Transverse colon (tissue), 3 donors: ENCODE measurements at regions not wholly inside any gene's neighbourhood (a gene's known extent, or its start where the extent isn't known, plus 50 kb on each side); places are given as distances from the start of the nearest gene placed in this dataset.

Experiments
- CTCF ChIP-seq, 5 experiments: fragments of 200-600 bp in 3 of 5; fragments of 450-650 bp in 2 of 5; sonication (generic) in 3 of 5; IDR thresholded peaks; 1 replicate in 2 of 5; 2 replicates in 3 of 5; pipeline ENCODE4 v1.5.1; 2016 to 2017; ENCODE audit warnings: antibody characterized with exemption in 5 of 5, inconsistent platforms in 3 of 5, mild to moderate bottlenecking in 2 of 5, moderate library complexity in 1 of 5
- EP300 ChIP-seq: sonication (generic); formaldehyde crosslinking; IDR thresholded peaks from one replicate; pipeline ENCODE4 v1.6.1; 2017; ENCODE audit warnings: antibody characterized with exemption, low read depth
- POLR2A ChIP-seq: fragments of 450-650 bp; IDR thresholded peaks from one replicate; pipeline ENCODE4 v1.6.1; 2016; ENCODE audit warnings: antibody characterized with exemption, mild to moderate bottlenecking, moderate library complexity

- no peak for TF ChIP-seq CTCF (IDR thresholded peaks at IDR 0.05)
- no peak for TF ChIP-seq EP300
- no peak for TF ChIP-seq POLR2A
Measured at GRCh38 chr6:153618371-153619322, 420.4 kb upstream of the OPRM1 start.
